ENCODE measurements at regions not wholly inside any gene's neighbourhood (a gene's known extent, or its start where the extent isn't known, plus 50 kb on each side); places are given as distances from the start of the nearest gene placed in this dataset.

DNA sequence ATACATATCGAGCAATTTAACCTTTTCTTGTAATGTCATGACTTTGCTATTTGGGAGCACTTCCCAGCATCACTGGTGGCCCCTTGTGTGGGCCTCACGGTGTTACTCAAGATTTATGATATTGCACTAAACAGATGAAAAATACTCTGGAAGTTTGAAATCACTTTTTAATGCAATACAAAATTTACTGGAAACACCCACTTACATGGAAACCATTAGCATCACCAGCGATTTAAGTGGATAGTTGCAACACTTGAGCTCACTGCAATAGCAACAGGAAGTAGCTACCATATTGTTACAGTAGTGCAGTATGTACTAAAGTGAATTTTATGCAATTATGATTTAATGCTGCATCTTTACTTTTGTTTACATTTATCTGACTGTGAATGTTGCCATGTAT lies 184.4 kb downstream of the MDFIC start:
- intact Hi-C loops (cut with micrococcal nuclease), result no loop called here

- intact Hi-C loops (cut with micrococcal nuclease), result no loop called here
These were observed 180.8 kb downstream of the MDFIC start for GRCh38 chr7:115102738-115103137.

DNA sequence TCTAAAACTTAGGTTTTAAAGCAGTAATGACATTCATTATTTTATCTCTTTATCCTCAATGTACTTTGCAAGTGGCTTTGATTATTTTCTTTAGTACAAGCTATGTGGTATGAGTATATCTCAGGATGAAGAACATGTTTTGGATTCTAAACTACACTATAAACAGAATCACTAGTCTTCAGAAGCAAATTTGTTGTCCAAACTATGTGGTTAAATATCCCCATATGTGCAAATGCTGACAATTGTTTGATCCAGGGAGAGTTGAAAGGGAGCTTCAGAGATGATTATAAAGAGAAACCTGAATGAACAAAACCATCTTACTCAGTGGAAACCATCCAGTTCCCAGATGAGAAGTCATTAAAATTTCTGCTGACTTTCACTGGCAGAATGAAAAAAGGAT lies 179.3 kb downstream of the MDFIC start:
- intact Hi-C loops (cut with micrococcal nuclease), result no loop called here

DNA sequence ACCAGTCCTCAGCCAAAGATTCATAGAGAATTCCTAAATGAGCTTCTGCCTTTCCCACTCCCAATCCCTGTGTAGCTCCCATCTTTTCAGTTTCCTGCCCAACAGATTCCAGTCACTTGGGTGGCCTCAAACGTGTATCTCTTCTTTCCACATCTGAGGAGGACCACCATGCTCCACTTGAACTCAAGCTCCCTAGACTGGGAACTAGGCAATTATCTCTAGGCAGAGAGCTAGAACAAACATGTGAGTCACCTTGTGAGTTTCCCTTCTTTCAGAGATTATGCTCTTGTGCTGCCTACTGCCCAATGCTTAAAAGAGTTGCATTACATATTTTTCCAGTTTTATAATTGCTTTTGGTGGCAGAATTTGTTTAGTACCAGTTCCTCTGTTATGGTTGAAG lies 178.0 kb downstream of the MDFIC start:
- intact Hi-C loops (cut with micrococcal nuclease), result no loop called here

DNA sequence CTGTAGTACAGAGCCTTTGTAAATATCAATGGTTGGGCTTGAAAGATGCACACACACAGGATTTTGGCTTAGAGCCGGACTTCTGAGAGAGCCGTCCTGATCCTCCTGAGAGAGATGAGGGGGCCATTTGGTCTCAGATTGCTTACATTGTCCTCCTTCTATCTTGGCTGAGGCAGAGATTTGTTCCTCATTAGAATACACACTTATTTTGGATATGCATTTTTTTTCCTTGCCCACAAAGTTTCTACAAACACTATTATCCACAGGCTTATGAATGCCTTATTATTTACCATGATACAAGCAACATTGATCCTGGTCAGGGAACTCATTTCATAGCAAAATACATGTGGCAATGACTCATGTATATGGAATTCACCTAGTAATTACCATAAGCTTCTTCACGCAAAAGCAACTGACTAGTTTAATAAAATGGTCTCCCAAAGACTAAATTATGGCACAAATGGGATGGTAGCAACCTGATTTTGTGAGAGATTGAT lies 175.3 kb downstream of the MDFIC start:
- intact Hi-C loops (cut with micrococcal nuclease), result no loop called here

- intact Hi-C loops (cut with micrococcal nuclease), result no loop called here
These were observed 174.4 kb downstream of the MDFIC start for GRCh38 chr7:115096262-115096661.

- intact Hi-C loops (cut with micrococcal nuclease), result no loop called here
These were observed 172.3 kb downstream of the MDFIC start for GRCh38 chr7:115094163-115094562.

- intact Hi-C loops (cut with micrococcal nuclease), result no loop called here
These were observed 167.0 kb downstream of the MDFIC start for GRCh38 chr7:115088893-115089292.

GRCh38 chr7:115087437-115087836 lies 165.5 kb downstream of the MDFIC start:
- intact Hi-C loops (cut with micrococcal nuclease), result no loop called here

DNA sequence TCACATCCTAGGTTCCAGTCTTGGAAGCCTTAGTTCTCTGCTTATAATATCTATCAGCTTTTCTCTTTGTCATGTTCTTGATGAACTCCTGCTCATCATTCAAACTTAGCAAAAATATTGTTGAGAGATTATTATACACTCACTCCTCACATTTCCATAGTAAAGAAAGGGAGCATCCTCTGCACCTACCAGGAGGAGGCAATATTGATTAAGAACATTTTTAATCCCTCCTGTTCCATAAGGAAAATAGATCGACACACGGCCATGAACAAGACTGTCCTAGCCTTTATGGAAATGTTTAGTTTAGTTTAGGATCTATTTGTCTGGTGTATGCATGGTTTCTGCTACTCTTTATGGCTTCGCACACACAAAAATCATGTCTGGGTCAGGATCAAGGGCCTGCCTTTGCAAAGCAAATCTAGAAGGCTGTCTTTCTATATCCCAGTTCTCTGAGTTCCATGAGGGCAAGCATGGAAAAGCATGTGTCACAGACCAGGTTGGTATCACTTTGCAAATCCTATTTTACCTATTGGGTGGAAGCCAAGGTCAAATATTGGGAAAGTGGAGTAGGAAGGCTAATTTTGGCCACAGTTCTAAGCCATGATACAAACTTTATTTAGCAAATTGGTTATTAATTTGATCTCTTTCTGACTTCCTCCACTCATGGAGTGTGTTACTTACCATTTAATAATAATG lies 164.4 kb downstream of the MDFIC start:
- intact Hi-C loops (cut with micrococcal nuclease), result no loop called here

GRCh38 chr7:115085421-115085820 lies 163.5 kb downstream of the MDFIC start:
- intact Hi-C loops (cut with micrococcal nuclease), result no loop called here

- intact Hi-C loops (cut with micrococcal nuclease), result no loop called here
These were observed 162.0 kb downstream of the MDFIC start for GRCh38 chr7:115083935-115084334.

GRCh38 chr7:115081772-115082171 lies 159.9 kb downstream of the MDFIC start:
- intact Hi-C loops (cut with micrococcal nuclease), result no loop called here

DNA sequence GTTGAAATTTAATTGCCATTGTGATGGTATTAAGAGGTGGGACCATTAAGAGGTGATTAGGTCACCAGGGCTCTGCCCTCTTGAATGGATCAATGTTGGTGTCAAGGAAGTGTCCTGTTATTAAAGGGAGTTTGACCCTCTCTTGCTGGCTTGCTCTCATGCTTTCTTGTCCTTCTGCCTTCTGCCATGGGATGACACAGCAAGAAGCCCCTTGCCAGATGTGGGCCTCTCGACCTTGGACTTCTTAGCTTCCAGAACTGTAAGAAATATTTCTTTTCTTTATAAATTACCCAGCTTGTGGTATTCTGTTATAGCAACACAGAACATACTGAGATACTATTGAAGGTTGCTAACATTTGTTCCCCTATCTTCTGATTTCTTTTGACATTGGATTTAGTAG lies 157.0 kb downstream of the MDFIC start:
- intact Hi-C loops (cut with micrococcal nuclease), result no loop called here

- intact Hi-C loops (cut with micrococcal nuclease), result no loop called here
These were observed 156.5 kb downstream of the MDFIC start for GRCh38 chr7:115078386-115078785.

- intact Hi-C loops (cut with micrococcal nuclease), result no loop called here
These were observed 148.4 kb downstream of the MDFIC start for GRCh38 chr7:115070311-115070710.

All from T-helper 1 cell treated with Interleukin-12 subunit alpha and Interleukin-12 subunit beta and Interleukin-4 antibody, amounts not matched to agents 30 ng/mL and 1 ng/mL, for 36 hours (primary cell).